ENCODE measurements at regions not wholly inside any gene's neighbourhood (a gene's known extent, or its start where the extent isn't known, plus 50 kb on each side); places are given as distances from the start of the nearest gene placed in this dataset.

DNA sequence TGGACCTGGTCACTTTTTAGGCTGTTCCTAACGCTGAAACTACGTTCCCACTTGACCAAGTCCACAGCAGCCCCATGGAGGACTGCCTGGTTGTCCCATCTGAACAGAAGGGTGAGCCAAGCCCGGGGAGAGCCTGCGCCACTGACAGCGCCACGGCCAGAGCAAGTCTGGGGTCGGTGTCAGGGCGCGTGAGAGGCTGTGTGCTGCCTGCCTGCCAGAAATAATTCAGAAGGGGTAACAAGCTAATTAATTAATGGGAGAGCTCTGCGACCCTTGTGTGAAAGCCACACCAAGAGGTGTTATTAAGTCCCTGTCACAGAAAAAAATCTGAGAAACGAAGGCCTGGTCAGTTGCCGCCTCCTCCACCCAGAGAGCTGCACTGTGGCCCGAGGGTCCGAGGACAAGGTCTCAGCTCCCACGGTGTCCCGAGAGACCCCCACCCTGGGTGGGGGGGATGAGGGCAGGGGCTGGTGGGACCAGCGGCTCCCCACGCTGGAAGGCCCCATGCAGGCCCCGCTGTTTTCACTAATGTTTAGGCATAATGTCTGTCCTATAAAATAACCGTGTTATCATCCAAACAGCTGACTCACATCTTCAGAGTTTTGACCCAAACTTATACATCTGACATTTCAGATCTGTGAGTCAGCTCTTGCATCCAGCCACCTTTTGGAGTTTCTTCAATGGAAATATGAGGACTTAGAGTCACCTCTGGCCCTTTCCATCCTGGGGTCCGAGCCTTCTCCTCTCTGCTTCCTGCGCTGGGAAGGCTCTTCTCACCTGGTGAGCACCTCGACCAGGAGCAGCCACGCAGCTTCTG is 58.5 kb downstream of the DLL1 start:
- peak; percentile 62 for DNase-seq (ENCODE audit: low read depth)

DNA sequence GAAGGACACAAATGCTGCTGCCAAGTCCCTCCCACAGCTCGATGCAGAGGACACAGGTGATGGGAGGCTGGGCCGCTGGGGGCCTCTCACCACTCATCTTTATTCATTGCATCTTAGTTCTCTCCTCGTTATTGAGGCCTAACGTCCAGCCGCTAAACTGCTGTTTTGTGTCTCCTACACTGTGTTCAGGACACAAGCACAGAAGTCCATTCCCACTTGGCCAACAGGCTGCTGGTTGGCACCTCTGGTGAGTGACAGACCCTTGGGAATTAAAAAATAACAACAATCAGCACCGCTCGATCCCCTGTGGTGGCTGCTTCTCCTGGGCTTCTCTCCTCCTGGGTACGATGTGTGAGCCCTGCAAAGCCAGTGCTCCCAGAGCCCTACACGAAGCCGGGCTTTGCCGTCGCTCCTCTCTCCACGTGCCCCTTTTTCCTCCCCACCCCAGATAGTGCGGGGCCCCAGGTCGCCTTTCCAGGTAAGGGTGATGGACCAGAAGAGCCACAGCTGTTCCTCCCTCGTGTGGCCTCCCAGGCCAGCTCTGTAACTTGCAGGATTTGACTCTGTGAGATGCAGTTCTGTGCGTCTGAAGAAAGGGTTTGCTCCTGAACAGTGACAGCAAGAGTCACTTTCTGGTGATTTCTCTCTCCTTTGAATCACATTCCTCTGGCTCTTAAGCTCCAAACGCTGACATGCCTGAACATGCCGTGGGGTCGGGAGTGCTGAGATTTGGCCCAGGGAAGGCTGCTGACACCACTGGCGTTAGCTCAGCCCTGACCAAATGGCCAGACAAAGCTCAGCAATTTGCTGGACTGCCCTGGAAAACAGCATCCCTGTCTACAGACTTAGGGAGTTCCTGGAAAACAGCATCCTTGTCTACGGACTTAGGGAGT is 59.3 kb downstream of the DLL1 start:
- no peak for DNase-seq (ENCODE audit: low read depth)

DNA sequence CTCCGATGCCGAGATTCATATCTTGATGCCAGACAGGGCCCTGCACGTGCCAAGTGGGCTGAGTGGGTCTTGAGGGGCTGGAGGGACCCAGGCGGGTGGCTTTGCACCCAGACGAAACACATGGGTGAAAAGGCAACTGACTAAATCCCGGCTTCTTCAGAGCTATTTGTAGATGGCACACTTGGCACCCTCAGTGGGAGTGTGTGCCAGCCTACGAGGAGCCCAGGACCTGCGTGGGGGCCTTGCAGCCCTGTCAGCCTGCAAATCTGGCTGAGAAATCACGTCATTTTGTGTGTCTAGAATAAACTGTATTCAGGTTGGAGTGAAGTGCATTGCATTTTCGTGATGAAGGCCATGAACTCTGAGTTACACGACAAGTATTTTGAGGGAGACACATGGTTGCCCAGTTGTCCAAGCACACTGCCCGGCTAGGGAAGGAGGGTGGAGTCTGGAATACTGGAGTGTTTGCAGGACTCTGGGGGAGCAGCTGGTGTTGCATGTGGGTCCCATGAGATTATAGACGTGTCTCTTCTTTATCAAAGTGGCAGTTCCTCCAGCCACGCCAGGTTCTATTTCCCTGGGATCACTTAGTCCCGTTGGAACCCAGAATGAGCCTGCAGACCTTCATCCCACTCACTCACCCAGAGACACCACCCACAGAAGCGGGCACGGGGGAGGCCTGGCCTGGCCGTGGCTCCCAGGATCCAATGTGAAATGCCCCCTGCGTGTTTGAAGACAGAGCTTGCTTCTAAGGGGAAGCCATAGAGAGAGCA is 60.2 kb downstream of the DLL1 start:
- no peak for DNase-seq (ENCODE audit: low read depth)

DNA sequence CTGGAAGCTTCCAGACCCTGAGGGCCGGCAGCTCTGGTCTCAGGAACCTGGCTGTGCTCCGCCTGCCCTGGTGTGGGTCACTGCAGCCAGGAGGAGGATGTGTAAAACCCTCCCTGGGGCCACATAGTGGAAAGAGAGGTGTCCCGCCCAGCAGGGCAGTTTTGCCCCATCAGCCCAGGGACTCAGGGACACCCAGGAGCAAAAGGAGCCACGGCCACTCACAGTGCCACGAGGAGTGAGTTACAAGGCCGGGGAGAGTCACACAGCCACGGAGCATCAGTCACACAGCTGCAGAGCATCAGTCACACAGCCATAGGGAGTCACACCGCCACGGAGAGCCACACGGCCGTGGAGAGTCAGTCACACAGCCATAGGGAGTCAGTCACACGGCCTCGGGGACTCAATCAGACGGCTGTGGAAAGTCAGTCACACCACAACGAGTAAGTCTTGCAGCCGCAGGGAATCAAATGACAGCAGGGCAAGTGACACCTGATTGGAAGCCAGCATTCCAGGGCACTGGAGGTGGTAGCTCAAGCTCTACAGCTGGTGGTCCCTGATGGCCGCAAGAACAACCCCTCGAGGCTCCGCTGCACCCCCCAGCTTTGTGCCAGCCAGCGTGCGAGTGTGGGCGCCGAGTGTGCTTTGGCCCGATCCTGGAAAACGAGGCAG is 60.9 kb downstream of the DLL1 start:
- DNase-seq (ENCODE audit: low read depth): no peak

DNA sequence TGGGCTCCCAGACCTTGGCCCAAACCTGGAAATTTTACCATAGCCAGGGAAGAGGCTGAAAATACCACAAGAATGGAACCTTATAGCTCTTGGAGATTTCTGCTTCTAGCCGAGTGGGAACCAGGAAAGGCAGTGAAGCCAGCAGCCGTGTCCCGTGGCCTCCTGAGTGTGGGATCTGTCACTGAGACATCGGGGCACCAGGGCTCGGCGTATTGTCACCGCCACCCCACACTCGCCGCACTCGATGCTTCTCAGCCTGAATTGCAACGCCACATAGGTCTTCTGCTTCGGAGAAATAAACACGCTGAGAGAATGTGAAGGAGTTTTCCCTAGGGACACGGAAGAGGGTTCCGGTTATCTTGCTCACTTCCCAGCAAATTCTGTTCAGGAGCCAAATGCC is 61.5 kb downstream of the DLL1 start:
- DNase-seq (ENCODE audit: low read depth): no peak

DNA sequence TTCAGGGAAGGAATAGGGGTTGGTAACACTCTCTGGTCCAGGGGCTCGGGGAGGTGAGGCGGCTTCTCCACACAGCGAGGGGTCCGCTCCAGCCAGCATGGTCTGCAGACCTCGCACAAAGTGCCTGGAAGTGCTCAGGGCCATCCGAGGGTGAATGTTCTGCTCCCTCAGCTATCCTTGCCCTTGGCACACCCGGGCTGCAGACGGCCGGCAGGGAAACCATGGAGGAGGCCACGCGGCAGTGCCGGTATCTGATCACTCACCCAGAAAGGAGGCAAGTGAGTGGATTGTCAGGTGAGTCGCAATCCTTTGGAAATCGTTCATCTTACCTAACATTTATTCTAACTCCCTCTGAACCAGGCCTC is 62.0 kb downstream of the DLL1 start:
- DNase-seq (ENCODE audit: low read depth): no peak

DNA sequence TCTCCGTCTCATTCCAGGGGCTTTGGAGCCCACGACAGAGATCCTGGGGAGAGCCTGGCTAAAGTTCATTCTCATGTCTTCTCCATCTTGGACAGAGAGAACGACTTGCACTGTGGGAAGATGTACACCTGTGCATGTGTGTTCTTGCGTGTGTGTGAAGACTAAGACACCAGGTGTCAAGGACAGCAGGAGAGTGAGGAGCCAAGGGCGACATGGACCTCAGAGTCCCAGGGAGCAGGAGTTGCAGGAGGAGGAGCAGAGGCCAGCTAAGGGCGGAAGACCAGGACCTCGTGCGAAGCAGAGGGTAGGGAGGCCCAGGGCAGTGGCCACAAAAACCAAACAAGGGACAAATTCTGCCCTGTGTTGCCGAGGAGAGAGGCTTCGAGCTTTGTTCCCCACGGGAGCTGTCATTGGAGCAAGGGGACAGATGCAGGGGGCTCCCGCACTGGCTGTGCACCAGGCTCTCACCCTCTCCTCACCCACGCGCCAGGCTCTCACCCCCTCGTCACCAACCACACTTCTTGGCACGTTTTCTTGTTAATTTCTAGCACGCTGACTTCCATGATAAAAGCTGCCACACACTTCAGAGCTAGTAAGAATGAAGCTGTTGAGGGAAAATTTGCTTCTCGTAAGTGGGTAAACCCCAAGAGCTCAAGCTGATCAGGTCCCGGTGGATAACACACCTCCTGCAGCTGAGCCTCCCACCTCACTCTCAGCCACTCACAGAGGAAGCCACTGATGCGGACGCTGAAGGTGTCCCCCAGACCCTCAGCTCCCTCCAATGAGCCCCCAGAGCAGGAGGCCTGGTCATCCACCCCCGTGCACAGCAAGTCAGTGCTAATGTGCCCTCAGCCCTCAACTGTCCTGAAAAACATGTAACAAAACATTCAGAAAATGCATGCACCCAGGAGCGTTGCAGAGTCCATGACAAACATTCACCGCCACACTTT is 62.6 kb downstream of the DLL1 start:
- DNase-seq (ENCODE audit: low read depth): peak; percentile 58

DNA sequence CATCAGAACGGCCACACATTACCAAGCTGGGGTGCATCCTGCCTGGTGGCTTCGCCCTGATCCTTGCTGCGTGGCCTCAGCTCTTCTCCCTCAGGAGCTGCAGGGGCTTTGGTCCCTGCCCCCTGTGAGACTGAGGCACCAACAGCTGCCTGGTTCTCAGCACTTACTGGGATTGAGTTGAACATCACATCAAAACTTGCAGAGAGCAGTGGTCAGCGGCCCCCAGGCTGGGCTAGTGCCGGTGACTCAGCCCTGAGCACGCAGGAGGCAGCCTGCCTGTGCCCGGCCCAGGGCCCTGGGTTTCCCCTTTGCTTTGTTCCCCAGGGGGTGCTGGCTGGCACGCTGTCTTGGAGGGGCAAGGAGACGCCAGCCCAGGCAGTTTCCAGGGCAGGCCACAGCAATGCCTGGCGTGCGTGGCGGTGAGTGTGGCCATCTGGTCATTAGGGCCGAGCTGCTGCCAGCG is 63.3 kb downstream of the DLL1 start:
- peak; percentile 93 for DNase-seq (ENCODE audit: low read depth)

DNA sequence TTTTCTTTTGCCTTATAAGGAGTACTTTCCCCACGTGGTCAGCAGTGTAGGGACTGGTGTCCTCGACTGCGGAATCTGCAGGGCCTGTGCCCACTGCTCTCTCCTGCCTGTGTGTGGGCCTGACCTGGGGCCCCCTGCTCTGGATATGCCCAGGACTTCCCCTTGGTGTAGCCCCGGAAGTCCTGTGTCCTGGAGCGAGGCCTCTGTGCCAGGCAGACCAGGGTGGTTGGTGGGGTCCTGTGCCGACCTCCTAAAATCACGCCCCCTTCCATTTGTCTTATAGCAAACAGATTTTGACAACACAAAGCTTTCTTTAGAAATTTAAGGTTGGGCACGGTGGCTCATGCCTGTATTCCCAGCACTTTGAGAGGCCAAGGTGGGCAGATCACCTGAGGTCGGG is 64.2 kb downstream of the DLL1 start:
- no peak for DNase-seq (ENCODE audit: low read depth)

DNA sequence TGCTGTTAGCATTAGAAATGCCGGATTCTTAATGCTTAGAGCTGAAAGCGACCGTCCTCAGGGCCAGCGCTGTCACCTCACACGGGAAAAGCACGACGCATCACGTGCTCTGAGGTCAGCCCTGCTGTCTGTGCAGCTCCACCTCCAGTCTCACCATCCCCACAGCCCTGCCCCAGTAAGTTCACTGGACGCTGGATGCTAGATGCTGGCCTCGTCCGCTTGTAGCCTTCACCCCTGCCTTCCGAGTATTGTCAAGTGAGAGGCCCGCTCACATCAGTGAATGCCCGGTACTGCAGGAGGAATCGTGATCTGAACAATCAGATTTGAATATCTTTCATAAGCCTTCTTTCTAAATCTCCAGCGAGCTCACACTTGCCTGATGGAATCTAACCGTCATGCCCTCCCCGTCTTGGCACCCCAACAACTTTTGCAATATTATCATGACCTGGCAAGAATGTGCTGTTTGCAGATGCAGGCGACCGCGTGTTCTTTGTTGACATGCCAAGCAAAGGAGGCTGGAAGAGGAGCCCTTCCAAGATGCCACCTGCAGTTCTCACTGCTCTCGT is 64.9 kb downstream of the DLL1 start:
- no peak for DNase-seq (ENCODE audit: low read depth)

DNA sequence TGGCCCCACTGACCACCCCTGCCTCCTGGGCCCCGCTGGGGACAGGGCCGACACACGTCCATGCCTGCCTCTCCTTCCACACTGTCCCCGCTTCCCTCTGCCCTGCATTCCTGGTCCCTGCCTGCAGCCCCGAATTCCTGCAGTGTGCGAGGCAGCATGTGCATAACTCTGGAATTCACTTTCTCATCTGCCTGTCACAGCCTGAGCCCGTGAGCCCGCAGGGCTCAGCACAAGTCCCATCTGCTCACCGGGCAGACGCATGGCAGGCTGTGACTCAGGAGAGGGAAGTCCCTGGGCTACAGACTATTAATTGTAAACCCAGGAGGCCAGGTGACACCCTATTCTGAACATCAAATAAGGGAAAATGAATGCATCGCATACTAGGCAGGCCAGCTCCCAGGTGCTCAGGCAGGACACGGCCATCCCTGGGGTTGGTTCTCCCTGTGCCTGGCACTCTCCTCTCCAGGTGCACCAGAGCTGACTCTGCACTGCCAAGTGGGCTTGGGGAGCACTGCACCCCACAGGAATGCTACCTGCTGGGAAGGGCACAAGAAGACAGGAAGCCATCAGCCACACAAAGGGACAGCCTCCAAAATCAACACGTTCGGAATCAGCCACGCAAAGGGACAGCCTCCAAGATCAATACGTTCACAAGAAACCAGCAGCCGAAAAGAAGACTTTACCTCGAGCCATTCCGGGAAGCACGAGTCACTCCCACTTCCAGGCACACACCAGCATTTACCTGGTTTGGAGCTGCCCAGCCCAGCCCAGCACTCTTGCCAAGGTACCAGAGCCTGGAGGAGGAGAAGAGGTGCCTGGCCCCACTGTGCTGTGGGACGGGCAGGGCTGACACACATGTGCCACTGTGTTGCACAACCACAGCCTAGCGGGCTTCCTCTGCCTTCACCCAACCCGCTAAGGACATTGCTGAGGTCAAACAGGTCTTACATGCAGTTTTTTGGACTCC is 65.9 kb downstream of the DLL1 start:
- peak; percentile 93 for DNase-seq (ENCODE audit: low read depth)

DNA sequence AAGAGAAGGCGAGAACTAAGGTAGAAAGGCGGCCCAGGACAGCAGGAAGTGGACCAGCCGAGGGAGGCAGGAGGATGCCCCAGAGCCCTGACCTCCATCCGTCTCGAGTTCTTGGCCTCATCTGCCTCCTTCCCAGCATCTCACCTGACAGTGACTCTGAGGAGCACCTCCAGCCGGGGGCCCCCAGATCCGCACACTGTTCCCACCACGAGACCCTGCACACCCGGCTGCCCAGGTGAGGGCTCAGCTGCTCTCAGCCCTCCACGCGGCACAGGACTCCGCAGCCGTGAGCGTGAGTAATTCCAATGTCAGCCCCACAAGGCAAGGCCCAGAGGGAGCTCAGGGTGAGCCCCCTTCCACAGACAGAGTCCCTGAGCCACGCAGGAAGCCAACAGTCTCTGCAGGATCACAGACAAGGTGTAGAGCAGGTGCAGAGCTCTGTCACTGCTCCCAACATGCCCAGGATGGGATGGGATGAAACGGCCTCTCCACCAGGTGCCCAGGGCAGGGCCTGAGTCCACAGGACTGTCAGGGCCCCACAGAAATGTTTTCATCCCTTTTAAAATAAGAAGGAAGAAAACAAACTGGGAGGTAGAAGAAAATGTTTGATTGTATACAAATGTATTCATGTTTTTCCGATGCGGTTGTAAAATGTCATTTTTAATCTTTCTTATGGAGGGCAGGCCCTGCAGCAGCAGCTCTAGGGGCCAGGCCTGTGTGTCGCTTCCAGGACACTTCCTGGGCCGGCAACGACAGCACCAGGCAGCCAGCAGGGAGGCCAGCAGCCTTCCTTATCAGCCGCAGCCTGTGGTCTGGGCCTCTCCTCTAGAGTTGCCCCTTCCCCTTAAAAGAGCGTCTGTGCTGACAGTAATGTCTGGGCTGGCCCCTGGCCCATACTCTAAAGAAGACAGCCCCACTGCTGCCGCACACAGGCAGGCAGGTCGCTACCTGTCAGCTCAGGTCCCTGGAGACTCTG is 66.9 kb downstream of the DLL1 start:
- DNase-seq (ENCODE audit: low read depth): no peak

DNA sequence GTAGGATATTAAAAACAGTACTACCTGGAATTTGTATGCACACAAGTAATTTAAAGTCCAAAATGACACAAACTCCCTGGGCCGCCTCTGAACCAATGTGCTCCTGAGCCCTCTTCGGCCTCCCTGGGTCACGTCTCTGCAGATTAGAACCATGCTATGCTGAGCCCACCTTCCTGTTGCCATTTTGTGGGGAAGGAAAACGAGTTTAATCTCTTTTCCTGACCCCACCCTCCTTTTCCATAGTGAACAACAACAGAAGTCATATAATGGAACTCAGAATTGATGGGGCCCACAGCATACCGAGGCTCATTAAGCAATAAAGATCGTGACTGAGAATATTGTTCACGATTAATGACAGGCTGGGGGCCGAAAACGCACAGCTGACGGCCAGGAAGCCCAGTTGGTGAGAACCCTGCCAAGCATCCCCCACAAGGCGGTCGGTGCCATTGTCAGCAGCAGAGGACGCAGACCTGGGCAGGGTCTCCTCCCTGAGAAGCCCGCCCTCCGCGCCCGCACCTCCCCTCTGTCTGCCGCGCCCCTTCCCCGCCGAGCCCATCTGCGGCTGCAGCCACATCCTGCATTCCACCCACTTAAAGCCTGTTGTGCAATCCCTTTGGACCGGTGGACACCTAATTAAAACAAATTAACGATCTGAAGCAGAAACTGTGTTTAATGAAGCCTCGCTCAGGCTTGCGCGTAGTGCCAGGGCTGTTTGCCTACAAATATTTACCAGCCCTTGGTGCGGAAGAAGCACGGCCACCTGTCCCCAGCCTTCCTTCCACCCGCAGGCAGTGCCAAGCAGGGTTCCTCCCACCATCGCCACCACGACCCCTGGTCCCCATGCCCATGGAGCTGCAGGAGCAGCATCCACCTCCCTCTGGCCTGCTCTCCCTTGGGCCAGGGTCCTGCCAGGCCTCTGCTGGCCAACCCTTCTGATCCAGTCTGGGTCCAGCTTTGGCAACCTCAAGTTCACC is 68.1 kb downstream of the DLL1 start:
- DNase-seq (ENCODE audit: low read depth): peak; percentile 54

DNA sequence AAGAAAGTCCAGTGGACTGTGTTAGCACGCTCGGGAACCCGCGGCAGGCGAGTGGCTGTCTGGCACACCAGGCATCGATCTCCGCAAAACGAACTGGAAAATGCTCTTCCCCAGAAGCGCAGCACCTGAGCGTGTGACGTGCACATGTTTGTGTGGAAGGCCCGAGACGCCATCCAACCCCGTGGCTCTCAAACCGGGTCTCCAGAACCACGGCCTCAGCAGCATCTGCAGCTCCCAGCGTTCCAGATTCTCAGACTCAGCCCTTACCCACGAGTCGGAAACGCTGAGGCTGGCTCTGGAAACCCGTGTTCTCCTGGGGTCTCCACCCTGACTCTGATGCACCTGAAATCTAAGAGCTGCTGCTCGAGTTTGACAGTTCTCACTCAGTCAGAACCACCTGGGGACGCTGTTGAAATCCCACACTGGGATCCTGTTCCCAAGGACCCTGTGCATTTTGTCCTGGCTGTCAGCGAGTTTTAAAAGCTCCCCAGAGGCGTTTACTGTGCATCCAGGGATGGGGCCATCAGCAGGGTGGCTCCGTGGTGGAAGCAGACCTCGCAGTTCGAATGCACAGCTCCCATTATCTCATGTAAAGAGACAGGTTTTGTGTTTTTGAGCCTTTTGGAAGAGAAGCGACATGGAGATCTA is 69.0 kb downstream of the DLL1 start:
- DNase-seq (ENCODE audit: low read depth): no peak

DNA sequence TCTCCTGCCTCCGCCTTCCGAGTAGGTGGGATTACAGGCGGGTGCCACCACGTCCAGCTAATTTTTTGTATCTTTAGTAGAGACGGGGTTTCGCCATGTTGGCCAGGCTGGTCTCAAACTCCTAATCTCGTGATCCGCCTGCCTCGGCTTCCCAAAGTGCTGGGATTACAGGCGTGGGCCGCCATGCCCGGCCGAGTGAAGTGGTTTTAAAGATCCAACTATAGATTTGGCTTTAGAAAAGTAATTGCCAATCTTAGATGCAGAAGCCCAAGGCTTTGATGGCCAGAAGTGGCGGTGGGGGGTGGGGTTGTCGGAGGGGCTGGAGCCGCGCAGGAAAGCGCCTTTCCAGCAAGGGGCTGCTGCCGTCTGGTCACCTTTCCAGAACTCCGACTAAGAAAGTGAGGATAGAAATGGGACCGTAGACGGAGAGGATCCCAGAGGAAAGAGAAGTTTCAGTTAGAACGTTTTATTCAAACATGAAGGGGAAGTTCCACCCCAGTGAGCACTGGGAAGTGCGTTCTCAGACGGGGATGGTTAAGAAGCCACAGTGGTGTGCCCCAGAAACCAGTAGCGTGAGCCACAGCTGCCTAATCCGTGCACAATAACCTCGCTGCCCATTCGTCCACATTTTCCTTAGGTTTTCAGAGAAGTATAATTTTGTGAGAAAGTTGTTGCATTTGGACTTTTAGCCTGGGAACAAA is 69.7 kb downstream of the DLL1 start:
- DNase-seq (ENCODE audit: low read depth): peak; percentile 32
